ENCODE measurements at regions not wholly inside any gene's neighbourhood (a gene's known extent, or its start where the extent isn't known, plus 50 kb on each side); places are given as distances from the start of the nearest gene placed in this dataset.
"Not testable (repeated sequence)": the region's sequence is repeated elsewhere in the genome, so short reads cannot be mapped to it uniquely, and the experiment has no call there.

- DNase-seq (ENCODE audit: low read depth); H3K4me3 ChIP-seq (ENCODE audit: low read length): not testable (repeated sequence)
These were observed 368.0 kb downstream of the CDY2B start for GRCh38 chrY:17511984-17512383.

GRCh38 chrY:17511476-17511875 is 368.5 kb downstream of the CDY2B start:
- DNase-seq (ENCODE audit: low read depth): not testable (repeated sequence)

DNA sequence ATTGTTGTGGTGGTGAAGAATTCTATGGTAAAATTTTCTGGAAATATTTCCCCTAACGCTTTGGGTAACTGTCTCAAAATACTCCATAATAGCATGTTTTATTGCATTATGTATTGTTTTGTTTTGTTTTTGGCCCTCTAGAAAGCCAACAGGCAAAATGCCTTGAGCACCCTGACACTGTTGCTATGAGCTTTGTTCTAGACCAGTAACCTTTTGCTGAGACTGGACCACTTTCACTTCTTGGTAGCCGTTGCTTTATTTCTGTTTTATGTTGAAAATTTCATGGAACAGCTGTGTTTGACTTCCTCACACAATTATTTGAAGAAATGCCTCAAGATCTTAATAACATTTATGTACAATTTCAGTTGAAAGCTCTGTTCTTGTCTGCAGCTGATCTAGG is 374.2 kb downstream of the CDY2B start:
- not testable (repeated sequence) for H3K4me3 ChIP-seq (ENCODE audit: low read length); DNase-seq (ENCODE audit: low read depth)

More at GRCh38 chrY:17511476-17511875, 368.5 kb downstream of the CDY2B start:
- not testable (repeated sequence) for H3K4me3 ChIP-seq (ENCODE audit: low read length)

- DNase-seq (ENCODE audit: low read depth); H3K4me3 ChIP-seq (ENCODE audit: low read length): not testable (repeated sequence)
These were observed 395.3 kb downstream of the CDY2B start for GRCh38 chrY:17484763-17485162.

- DNase-seq (ENCODE audit: low read depth); H3K4me3 ChIP-seq (ENCODE audit: low read length): not testable (repeated sequence)
These were observed 395.9 kb downstream of the CDY2B start for GRCh38 chrY:17484157-17484556.

DNA sequence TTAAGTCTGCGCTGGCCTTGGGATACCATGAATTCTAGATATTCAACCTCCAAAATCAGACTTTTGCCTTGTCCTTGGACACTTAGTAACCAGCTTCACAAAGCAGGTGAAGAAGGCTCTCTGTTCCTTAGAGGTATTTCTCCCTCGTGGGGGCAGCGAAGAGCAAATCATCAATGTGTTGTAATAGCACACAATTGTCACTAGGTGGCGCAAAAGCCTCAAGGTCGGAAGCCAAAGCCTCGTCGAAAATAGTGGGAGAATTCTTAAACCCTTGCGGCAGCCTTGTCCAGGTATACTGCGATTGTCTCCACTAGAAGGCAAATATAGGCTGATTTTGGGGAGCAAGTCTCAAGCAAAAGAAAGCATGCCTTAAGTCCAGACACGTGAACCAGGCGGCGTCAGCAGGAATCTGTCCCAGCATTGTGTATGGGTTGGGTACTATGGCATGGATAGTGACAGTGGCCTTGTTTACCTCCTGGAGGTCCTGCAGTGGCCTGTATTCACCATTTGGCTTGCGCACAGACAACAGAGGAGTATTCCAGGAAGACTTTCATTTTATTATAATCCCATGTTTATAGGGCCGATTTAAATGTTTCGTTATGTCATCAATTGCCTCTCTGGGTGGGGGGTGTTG is 398.5 kb downstream of the CDY2B start:
- not testable (repeated sequence) for DNase-seq (ENCODE audit: low read depth); H3K4me3 ChIP-seq (ENCODE audit: low read length)

DNA sequence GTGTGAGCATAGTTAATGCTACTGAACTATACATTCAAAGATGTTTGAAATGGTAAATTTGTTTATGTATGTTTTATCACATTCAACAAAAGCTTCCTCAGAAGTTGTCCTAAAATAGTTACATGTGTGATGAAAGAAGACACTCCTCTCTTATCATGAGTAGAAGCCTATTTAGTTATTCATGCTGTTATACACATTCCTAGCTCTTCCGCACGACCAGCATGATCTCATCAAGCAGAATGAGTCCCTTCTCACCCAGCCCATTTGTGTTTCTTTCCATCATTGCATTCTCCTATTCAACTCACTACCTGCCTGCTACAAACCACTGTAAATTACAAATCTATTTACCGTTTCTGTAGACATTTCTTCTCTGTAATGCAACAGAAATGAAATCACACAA is 408.0 kb downstream of the CDY2B start:
- H3K4me3 ChIP-seq (ENCODE audit: low read length); DNase-seq (ENCODE audit: low read depth): not testable (repeated sequence)

DNA sequence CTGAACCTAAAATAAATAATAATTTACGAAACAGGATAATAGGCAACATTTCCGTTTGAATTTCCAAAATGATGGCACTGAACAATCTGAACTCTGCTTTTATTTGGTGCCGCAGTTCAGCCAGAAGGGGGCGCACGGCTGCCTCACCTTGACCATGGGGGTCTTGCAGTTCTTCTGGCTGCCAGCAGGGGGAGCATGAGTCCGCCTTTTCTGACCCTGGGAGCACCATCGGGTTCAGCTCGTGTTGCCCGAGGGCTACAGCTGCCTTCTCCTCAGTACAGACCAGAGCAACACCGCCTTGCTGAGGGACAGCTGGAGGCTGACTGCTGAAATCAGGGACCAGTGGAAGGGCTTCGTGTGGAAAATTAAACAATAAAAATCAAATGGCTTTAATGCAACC is 420.3 kb downstream of the CDY2B start:
- DNase-seq (ENCODE audit: low read depth); H3K4me3 ChIP-seq (ENCODE audit: low read length): not testable (repeated sequence)

DNA sequence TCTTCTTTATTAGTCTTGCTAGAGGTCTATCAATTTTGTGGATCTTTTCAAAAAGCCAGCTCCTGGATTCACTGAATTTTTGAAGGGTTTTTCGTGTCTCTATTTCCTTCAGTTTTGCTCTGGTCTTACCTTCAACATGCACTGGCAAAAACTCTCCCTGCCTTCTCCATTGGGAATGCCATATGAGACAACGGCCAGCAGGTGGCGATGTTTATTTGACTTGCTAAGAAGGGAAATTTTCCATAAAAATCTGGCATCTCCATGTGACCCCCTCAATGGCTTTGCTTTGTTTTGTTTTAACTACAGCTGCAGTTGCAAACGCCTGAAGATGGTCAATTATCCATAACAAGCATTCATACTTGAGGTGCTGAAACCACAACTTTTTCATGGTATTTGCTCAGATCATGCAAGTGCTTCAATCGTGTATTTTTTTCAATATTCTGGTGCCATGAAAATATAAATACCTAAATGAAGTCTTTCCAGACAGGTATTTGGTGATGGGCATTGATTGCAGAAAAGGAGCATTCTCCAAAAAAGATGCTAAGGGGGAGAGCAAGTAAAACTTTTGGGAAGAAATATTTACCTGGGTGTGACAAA is 449.4 kb downstream of the CDY2B start:
- H3K4me3 ChIP-seq (ENCODE audit: low read length): no peak overlapping the region
- TF ChIP-seq CTCF (IDR thresholded peaks at IDR 0.05; ENCODE audit: insufficient read depth, low read depth, low read length, missing control alignments): peak; percentile 35
- DNase-seq (ENCODE audit: low read depth): peak; percentile 19

GRCh38 chrY:17398336-17399072 is 481.5 kb downstream of the CDY2B start:
- DNase-seq (ENCODE audit: low read depth): peak; percentile 1
- H3K4me3 ChIP-seq (ENCODE audit: low read length): no peak overlapping the region
- no peak for TF ChIP-seq CTCF (IDR thresholded peaks at IDR 0.05; ENCODE audit: insufficient read depth, low read depth, low read length, missing control alignments)

GRCh38 chrY:17397659-17398058 is 482.4 kb downstream of the CDY2B start:
- TF ChIP-seq CTCF (IDR thresholded peaks at IDR 0.05; ENCODE audit: insufficient read depth, low read depth, low read length, missing control alignments): no peak
- H3K4me3 ChIP-seq (ENCODE audit: low read length): no peak overlapping the region
- no peak for DNase-seq (ENCODE audit: low read depth)

All from epithelial cell of esophagus (primary cell).